RWPE2 (cell line): ENCODE measurements at regions not wholly inside any gene's neighbourhood (a gene's known extent, or its start where the extent isn't known, plus 50 kb on each side); places are given as distances from the start of the nearest gene placed in this dataset.
"Not testable (repeated sequence)": the region's sequence is repeated elsewhere in the genome, so short reads cannot be mapped to it uniquely, and the experiment has no call there.

Experiments used
- ATAC-seq: fragments of 200-7000 bp; cut with Tn5 transposase; 3 replicates; pipeline ENCODE4 v1.9.1; 2021; ENCODE audit warnings: low read depth
- DNase-seq: peaks from one replicate; pipeline ENCODE4 v3.0.0-alpha.2; 2020; ENCODE audit warnings: low spot score
- H3K27ac ChIP-seq: fragments of 450-650 bp; 2 replicates; pipeline ENCODE4 v1.5.1; 2017; ENCODE audit warnings: mild to moderate bottlenecking; ENCODE audit not compliant: poor library complexity, severe bottlenecking
- H3K27me3 ChIP-seq: fragments of 250-450 bp; sonication (Bioruptor Pico); 2 replicates; pipeline ENCODE4 v1.5.1; 2021; ENCODE audit warnings: mild to moderate bottlenecking, moderate library complexity; ENCODE audit not compliant: insufficient read depth, poor library complexity, severe bottlenecking
- H3K36me3 ChIP-seq: fragments of 250-450 bp; sonication (Bioruptor Pico); 2 replicates; pipeline ENCODE4 v1.5.1; 2020; ENCODE audit warnings: low read depth, mild to moderate bottlenecking, moderate library complexity
- H3K4me1 ChIP-seq: fragments of 250-450 bp; sonication (Bioruptor Pico); 2 replicates; pipeline ENCODE4 v1.5.1; 2021; ENCODE audit warnings: mild to moderate bottlenecking, moderate library complexity; ENCODE audit not compliant: insufficient read depth, poor library complexity, severe bottlenecking
- H3K4me3 ChIP-seq: fragments of 250-450 bp; sonication (Bioruptor Pico); 2 replicates; pipeline ENCODE4 v1.5.1; 2021; ENCODE audit warnings: mild to moderate bottlenecking, moderate library complexity; ENCODE audit not compliant: severe bottlenecking
- H3K9me3 ChIP-seq: fragments of 250-450 bp; sonication (Bioruptor Pico); 2 replicates; pipeline ENCODE4 v1.5.1; 2021; ENCODE audit warnings: mild to moderate bottlenecking, moderate library complexity; ENCODE audit not compliant: severe bottlenecking
- TF ChIP-seq, protein P1 (sequence below): fragments of 450-650 bp; IDR thresholded peaks from one replicate; pipeline ENCODE4 v1.5.1; 2017; ENCODE audit warnings: mild to moderate bottlenecking, moderate library complexity; ENCODE audit not compliant: poor library complexity, severe bottlenecking

DNA sequence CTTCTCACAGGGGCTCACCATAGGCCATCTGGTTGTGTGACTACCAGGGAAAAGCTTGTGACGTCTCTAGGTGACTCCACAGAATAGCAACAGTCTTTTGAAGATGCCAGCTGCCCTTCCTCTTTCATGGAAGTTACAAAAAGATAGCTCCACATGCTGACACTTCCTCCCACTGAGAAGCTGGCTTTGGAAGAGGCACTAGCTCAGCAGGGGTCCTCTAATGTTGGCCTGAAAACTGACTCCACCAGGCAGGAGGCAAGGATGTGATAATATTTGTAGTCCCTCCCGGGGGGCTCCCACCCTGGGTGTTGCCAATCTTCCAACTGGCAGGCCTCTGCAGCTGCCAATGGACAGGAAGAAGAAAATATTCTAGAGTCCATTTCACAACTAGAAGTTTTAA is 343.5 kb downstream of the NEK10 start:
- H3K27ac ChIP-seq: no peak overlapping the region
- no peaks in the 10 kb centered on the region for H3K9me3 ChIP-seq
- H3K36me3 ChIP-seq: no peaks in the 10 kb centered on the region
- TF ChIP-seq, protein P1, sequence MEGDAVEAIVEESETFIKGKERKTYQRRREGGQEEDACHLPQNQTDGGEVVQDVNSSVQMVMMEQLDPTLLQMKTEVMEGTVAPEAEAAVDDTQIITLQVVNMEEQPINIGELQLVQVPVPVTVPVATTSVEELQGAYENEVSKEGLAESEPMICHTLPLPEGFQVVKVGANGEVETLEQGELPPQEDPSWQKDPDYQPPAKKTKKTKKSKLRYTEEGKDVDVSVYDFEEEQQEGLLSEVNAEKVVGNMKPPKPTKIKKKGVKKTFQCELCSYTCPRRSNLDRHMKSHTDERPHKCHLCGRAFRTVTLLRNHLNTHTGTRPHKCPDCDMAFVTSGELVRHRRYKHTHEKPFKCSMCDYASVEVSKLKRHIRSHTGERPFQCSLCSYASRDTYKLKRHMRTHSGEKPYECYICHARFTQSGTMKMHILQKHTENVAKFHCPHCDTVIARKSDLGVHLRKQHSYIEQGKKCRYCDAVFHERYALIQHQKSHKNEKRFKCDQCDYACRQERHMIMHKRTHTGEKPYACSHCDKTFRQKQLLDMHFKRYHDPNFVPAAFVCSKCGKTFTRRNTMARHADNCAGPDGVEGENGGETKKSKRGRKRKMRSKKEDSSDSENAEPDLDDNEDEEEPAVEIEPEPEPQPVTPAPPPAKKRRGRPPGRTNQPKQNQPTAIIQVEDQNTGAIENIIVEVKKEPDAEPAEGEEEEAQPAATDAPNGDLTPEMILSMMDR: no peak
- DNase-seq: no peak
- no peak for ATAC-seq
- H3K27me3 ChIP-seq: no peaks in the 10 kb centered on the region
- no peak overlapping the region for H3K4me3 ChIP-seq
- no peaks in the 10 kb centered on the region for H3K4me1 ChIP-seq

DNA sequence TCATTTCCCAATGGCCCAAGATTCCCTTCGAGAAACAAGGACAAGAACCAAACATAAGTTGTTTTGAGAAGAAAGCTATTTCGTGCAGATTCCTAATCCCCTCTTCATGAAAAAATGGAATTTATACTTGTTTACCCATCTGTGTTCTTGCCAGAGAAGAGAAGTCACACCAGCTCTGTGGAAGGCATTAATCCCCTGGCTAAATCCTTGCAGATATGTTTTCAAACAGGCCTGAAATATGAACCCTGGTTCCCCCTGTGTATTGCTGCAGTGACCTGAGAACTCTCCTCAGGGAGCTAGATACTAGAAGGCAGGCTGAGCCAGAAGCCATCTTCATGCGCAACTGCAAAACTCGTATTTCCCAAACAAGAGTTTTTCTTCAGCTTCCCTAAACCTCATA is 337.7 kb downstream of the NEK10 start:
- H3K27ac ChIP-seq: no peak overlapping the region
- no peaks in the 10 kb centered on the region for H3K36me3 ChIP-seq
- DNase-seq (no peak), ATAC-seq (no peak)
- peaks cover 3% of the 10 kb centered on the region for H3K9me3 ChIP-seq
- H3K4me3 ChIP-seq: no peak overlapping the region
- no peaks in the 10 kb centered on the region for H3K27me3 ChIP-seq
- TF ChIP-seq, protein P1: no peak
- no peaks in the 10 kb centered on the region for H3K4me1 ChIP-seq

DNA sequence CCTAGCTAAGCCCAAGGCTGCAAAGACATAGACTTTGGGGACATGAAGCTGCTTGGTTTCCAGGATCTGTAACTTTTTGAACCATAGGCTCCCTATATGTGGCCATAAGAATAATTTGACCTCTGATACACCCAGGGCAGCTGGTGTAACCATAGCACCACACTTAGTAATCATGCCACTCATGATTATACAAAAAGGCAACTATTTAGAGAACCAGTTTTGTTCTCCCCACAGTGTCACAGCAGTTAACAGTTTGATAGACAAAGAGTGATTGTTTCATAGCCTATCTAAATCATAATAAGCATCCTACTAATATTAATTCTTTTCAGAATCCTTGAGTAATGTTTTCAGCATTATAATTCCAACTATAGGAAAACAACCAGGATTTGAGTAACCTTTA is 334.9 kb downstream of the NEK10 start:
- H3K4me3 ChIP-seq: no peak overlapping the region
- no peaks in the 10 kb centered on the region for H3K4me1 ChIP-seq
- no peak overlapping the region for H3K27ac ChIP-seq
- H3K27me3 ChIP-seq: no peaks in the 10 kb centered on the region
- H3K36me3 ChIP-seq: no peaks in the 10 kb centered on the region
- peaks cover 3% of the 10 kb centered on the region for H3K9me3 ChIP-seq
- ATAC-seq (no peak), DNase-seq (no peak)
- TF ChIP-seq, protein P1: no peak

DNA sequence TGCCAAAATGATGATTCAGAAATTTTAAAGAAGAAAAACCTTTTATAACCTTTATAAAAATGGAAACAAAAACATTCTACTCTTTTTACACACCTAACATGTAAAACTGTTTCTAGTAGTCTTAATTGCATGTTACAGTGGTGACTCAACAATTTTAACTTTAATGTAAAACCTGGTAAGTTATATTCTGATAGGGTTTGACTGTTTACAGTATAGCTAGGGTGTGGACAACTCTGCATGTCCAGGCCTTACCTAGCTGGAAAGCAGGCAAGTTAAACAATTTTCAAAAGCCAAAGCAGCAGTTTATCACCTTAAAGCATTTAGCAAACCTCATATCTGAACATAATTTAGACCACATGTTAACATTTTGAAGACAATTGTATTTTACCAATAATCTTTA is 328.5 kb downstream of the NEK10 start:
- Histone ChIP-seq H3K4me1 (no peaks in the 10 kb centered on the region), H3K4me3 (no peak overlapping the region), H3K27me3 (no peaks in the 10 kb centered on the region), H3K27ac (no peak overlapping the region), H3K36me3 (no peaks in the 10 kb centered on the region), H3K9me3 (no peaks in the 10 kb centered on the region)
- TF ChIP-seq, protein P1: no peak
- DNase-seq: no peak
- no peak for ATAC-seq

DNA sequence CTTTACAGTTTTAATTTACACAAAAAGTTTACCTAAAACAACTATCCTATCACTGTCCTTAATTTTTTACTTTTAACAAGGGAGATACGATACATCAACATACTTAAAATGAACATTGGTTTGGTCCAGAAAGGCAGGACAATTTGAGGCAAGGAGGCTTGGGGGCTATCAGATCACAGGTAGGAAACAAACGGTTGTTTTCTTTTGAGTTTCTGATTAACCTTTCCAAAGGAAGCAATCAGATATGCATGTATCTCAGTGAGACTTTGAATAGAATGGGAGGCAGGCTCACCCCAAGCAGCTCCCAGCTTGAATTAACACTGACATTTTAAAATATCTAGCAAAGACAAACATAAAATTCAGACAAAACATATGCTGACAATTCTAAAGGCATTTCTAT is 326.6 kb downstream of the NEK10 start:
- H3K36me3 ChIP-seq, H3K4me1 ChIP-seq, H3K27ac ChIP-seq, DNase-seq, ATAC-seq, H3K4me3 ChIP-seq, H3K9me3 ChIP-seq, H3K27me3 ChIP-seq: not testable (repeated sequence)
